Endodermal cell (in vitro differentiated cells): ENCODE measurements at regions not wholly inside any gene's neighbourhood (a gene's known extent, or its start where the extent isn't known, plus 50 kb on each side); places are given as distances from the start of the nearest gene placed in this dataset.

Experiments
- DNase-seq: peaks from one replicate; pipeline ENCODE4 v3.0.0-alpha.2; 2017
- H3K27ac ChIP-seq: 2 replicates; pipeline ENCODE4 v1.5.1; 2013; ENCODE audit warnings: mild to moderate bottlenecking, low read depth, low read length, moderate library complexity
- H3K27me3 ChIP-seq: 2 replicates; pipeline ENCODE4 v1.6.1; 2013; ENCODE audit warnings: mild to moderate bottlenecking, low read length, moderate library complexity; ENCODE audit not compliant: insufficient read depth, control insufficient read depth, poor library complexity, severe bottlenecking
- H3K36me3 ChIP-seq: 2 replicates; pipeline ENCODE4 v1.7.0; 2013; ENCODE audit warnings: mild to moderate bottlenecking, low read length, moderate library complexity; ENCODE audit not compliant: control insufficient read depth, insufficient read depth
- H3K4me1 ChIP-seq: one replicate; pipeline ENCODE4 v1.7.0; 2013; ENCODE audit warnings: low read length; ENCODE audit not compliant: control insufficient read depth, insufficient read depth
- H3K4me3 ChIP-seq: 2 replicates; pipeline ENCODE4 v1.5.1; 2013; ENCODE audit warnings: mild to moderate bottlenecking, low read length, moderate library complexity
- H3K9ac ChIP-seq: 2 replicates; pipeline ENCODE4 v1.6.1; 2013; ENCODE audit warnings: mild to moderate bottlenecking, low read length, moderate library complexity; ENCODE audit not compliant: poor library complexity, severe bottlenecking; ENCODE audit errors: extremely low read depth
- H3K9me3 ChIP-seq: 2 replicates; pipeline ENCODE4 v1.6.1; 2013; ENCODE audit warnings: mild to moderate bottlenecking, low read length, moderate library complexity; ENCODE audit not compliant: control insufficient read depth
- H3K27ac Mint-ChIP-seq: 2 replicates; pipeline ENCODE4 v1.8.0; 2020; ENCODE audit warnings: mixed read lengths
- H3K27me3 Mint-ChIP-seq: 2 replicates; pipeline ENCODE4 v1.8.0; 2021; ENCODE audit warnings: mild to moderate bottlenecking, mixed read lengths; ENCODE audit not compliant: insufficient read depth
- H3K36me3 Mint-ChIP-seq: 2 replicates; pipeline ENCODE4 v1.8.0; 2020; ENCODE audit warnings: low read depth, mixed read lengths
- H3K4me1 Mint-ChIP-seq: 2 replicates; pipeline ENCODE4 v1.8.0; 2020; ENCODE audit warnings: mixed read lengths
- H3K4me3 Mint-ChIP-seq: 2 replicates; pipeline ENCODE4 v1.8.0; 2020; ENCODE audit warnings: mild to moderate bottlenecking, moderate library complexity, mixed read lengths
- H3K9me3 Mint-ChIP-seq: 2 replicates; pipeline ENCODE4 v1.8.0; 2020; ENCODE audit warnings: mild to moderate bottlenecking, mixed read lengths
- WGBS, 2 experiments: methylation state at CpG; one replicate each; pipeline versions ENCODE4 v1.1.5 to v1.1.7; 2013; ENCODE audit warnings: missing lambda C conversion rate in 2 of 2, mixed read lengths in 1 of 2; ENCODE audit not compliant: insufficient coverage in 1 of 2, insufficient read length in 1 of 2; 5-methylcytosine and 5-hydroxymethylcytosine counted together
- TF ChIP-seq, protein P1 (sequence below): fragments of 200-600 bp; sonication (generic); conservative IDR thresholded peaks from 2 replicates; pipeline ENCODE4 v1.5.0; 2021; ENCODE audit warnings: antibody characterized with exemption, mild to moderate bottlenecking

DNA sequence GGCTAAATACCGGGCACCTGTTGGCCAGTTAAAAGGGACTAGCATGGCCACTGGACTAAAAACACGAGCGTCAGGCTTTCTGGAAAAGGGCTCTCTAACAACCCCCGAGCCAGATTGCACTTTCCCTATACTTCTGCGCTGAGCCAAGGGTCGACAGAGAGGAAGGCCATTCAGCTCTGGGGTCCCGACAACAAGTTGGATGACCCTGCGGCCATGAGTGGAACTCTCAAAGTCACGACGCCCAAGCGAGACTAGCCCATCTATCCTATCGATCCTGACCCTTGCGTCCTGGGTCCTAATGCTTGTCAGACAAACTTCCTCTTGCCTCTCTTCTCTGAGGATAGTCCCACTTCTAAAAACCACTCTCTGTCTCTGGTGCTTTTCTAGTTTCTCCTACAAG lies 99.9 kb upstream of the PRDX6 start:
- Mint-ChIP-seq H3K9me3 (peaks cover 36% of the 10 kb centered on the region), H3K27me3 (no peaks in the 10 kb centered on the region), H3K4me3 (no peak overlapping the region), H3K4me1 (peaks cover 9% of the 10 kb centered on the region), H3K27ac (no peak overlapping the region), H3K36me3 (peaks cover 24% of the 10 kb centered on the region)
- Histone ChIP-seq H3K9me3 (peaks cover 35% of the 10 kb centered on the region), H3K4me1 (peaks cover 6% of the 10 kb centered on the region), H3K36me3 (no peaks in the 10 kb centered on the region), H3K4me3 (peak overlapping the region; percentile 52), H3K27me3 (no peaks in the 10 kb centered on the region), H3K9ac (no peak overlapping the region), H3K27ac (no peak overlapping the region)
- no peak for DNase-seq
- 92 to 94% methylated on average over 13 of the region's 13 CpGs for WGBS, 2 experiments
- TF ChIP-seq, protein P1, sequence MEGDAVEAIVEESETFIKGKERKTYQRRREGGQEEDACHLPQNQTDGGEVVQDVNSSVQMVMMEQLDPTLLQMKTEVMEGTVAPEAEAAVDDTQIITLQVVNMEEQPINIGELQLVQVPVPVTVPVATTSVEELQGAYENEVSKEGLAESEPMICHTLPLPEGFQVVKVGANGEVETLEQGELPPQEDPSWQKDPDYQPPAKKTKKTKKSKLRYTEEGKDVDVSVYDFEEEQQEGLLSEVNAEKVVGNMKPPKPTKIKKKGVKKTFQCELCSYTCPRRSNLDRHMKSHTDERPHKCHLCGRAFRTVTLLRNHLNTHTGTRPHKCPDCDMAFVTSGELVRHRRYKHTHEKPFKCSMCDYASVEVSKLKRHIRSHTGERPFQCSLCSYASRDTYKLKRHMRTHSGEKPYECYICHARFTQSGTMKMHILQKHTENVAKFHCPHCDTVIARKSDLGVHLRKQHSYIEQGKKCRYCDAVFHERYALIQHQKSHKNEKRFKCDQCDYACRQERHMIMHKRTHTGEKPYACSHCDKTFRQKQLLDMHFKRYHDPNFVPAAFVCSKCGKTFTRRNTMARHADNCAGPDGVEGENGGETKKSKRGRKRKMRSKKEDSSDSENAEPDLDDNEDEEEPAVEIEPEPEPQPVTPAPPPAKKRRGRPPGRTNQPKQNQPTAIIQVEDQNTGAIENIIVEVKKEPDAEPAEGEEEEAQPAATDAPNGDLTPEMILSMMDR: no peak

DNA sequence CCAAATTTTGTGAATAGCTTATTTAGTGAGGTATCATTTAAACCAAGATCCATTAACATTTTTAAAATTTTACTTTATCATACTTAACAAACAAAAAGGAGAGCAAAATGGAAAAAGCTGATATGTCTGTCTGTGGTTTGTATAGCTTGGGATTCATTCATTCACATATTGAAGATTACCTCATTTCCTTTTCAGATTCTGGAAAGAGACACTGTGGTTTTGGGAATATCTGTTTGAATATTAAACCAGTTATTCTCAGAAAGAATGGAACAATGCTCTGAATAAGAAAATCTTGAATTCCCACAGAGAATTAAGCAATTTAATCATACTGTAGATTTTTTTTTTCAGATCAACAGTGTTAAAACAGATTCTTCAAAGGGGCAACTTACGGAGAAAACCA lies 93.8 kb upstream of the PRDX6 start:
- 93 to 100% methylated on average over 1 of the region's 1 CpG for WGBS, 2 experiments
- Mint-ChIP-seq H3K4me1 (peaks cover 6% of the 10 kb centered on the region), H3K36me3 (peaks cover 6% of the 10 kb centered on the region), H3K9me3 (peaks cover 3% of the 10 kb centered on the region), H3K27ac (no peak overlapping the region), H3K4me3 (no peak overlapping the region), H3K27me3 (no peaks in the 10 kb centered on the region)
- Histone ChIP-seq H3K4me3 (no peak overlapping the region), H3K36me3 (no peaks in the 10 kb centered on the region), H3K9ac (no peak overlapping the region), H3K4me1 (peaks cover 6% of the 10 kb centered on the region), H3K27ac (no peak overlapping the region), H3K27me3 (no peaks in the 10 kb centered on the region), H3K9me3 (no peaks in the 10 kb centered on the region)
- TF ChIP-seq, protein P1: no peak
- DNase-seq: no peak

- Mint-ChIP-seq H3K27me3 (no peaks in the 10 kb centered on the region), H3K27ac (no peak overlapping the region), H3K4me3 (no peak overlapping the region), H3K36me3 (peaks cover 7% of the 10 kb centered on the region), H3K4me1 (no peaks in the 10 kb centered on the region), H3K9me3 (no peaks in the 10 kb centered on the region)
- TF ChIP-seq, protein P1: no peak
- Histone ChIP-seq H3K4me1 (no peaks in the 10 kb centered on the region), H3K27ac (no peak overlapping the region), H3K36me3 (no peaks in the 10 kb centered on the region), H3K9me3 (no peaks in the 10 kb centered on the region), H3K27me3 (no peaks in the 10 kb centered on the region), H3K9ac (no peak overlapping the region), H3K4me3 (no peak overlapping the region)
- no peak for DNase-seq
- WGBS, 2 experiments: 93 to 100% methylated on average over 1 of the region's 1 CpG
Measured at GRCh38 chr1:173388352-173388751, 88.8 kb upstream of the PRDX6 start.
